ENCODE measurements at regions not wholly inside any gene's neighbourhood (a gene's known extent, or its start where the extent isn't known, plus 50 kb on each side); places are given as distances from the start of the nearest gene placed in this dataset.

GRCh38 chr10:130372866-130373265 lies 236.7 kb downstream of the GLRX3 start:
- TF ChIP-seq, protein P1, sequence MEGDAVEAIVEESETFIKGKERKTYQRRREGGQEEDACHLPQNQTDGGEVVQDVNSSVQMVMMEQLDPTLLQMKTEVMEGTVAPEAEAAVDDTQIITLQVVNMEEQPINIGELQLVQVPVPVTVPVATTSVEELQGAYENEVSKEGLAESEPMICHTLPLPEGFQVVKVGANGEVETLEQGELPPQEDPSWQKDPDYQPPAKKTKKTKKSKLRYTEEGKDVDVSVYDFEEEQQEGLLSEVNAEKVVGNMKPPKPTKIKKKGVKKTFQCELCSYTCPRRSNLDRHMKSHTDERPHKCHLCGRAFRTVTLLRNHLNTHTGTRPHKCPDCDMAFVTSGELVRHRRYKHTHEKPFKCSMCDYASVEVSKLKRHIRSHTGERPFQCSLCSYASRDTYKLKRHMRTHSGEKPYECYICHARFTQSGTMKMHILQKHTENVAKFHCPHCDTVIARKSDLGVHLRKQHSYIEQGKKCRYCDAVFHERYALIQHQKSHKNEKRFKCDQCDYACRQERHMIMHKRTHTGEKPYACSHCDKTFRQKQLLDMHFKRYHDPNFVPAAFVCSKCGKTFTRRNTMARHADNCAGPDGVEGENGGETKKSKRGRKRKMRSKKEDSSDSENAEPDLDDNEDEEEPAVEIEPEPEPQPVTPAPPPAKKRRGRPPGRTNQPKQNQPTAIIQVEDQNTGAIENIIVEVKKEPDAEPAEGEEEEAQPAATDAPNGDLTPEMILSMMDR (IDR thresholded peaks at IDR 0.05) = no peak
- TF ChIP-seq POLR2A (IDR thresholded peaks at IDR 0.05) = no peak
